ENCODE measurements at regions not wholly inside any gene's neighbourhood (a gene's known extent, or its start where the extent isn't known, plus 50 kb on each side); places are given as distances from the start of the nearest gene placed in this dataset.

- TF ChIP-seq, protein P1, sequence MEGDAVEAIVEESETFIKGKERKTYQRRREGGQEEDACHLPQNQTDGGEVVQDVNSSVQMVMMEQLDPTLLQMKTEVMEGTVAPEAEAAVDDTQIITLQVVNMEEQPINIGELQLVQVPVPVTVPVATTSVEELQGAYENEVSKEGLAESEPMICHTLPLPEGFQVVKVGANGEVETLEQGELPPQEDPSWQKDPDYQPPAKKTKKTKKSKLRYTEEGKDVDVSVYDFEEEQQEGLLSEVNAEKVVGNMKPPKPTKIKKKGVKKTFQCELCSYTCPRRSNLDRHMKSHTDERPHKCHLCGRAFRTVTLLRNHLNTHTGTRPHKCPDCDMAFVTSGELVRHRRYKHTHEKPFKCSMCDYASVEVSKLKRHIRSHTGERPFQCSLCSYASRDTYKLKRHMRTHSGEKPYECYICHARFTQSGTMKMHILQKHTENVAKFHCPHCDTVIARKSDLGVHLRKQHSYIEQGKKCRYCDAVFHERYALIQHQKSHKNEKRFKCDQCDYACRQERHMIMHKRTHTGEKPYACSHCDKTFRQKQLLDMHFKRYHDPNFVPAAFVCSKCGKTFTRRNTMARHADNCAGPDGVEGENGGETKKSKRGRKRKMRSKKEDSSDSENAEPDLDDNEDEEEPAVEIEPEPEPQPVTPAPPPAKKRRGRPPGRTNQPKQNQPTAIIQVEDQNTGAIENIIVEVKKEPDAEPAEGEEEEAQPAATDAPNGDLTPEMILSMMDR (IDR thresholded peaks at IDR 0.05; ENCODE audit: low read depth, low read length, poor library complexity, severe bottlenecking), result no peak
- TF ChIP-seq EZH2phosphoT487 (IDR thresholded peaks at IDR 0.05; ENCODE audit: borderline replicate concordance, low read length), result no peak
Observed at GRCh38 chr5:99878830-99879229, 656.3 kb upstream of the FAM174A start.
